OCI-LY7 (cell line): ENCODE measurements at regions not wholly inside any gene's neighbourhood (a gene's known extent, or its start where the extent isn't known, plus 50 kb on each side); places are given as distances from the start of the nearest gene placed in this dataset.
"Not testable (repeated sequence)": the region's sequence is repeated elsewhere in the genome, so short reads cannot be mapped to it uniquely, and the experiment has no call there.

Experiments
- EZH2phosphoT487 ChIP-seq: fragments of 200-600 bp; sonication (generic); IDR thresholded peaks from 2 replicates; pipeline ENCODE4 v1.6.1; 2018; ENCODE audit warnings: low read depth, borderline replicate concordance, mild to moderate bottlenecking, mixed run types, antibody characterized with exemption, low read length, moderate library complexity, mixed read lengths
- TF ChIP-seq, protein P1 (sequence below): fragments of 200-600 bp; sonication (generic); conservative IDR thresholded peaks from 2 replicates; pipeline ENCODE4 v1.5.1; 2014; ENCODE audit warnings: mild to moderate bottlenecking, antibody characterized with exemption, low read length, moderate library complexity, mixed read lengths

DNA sequence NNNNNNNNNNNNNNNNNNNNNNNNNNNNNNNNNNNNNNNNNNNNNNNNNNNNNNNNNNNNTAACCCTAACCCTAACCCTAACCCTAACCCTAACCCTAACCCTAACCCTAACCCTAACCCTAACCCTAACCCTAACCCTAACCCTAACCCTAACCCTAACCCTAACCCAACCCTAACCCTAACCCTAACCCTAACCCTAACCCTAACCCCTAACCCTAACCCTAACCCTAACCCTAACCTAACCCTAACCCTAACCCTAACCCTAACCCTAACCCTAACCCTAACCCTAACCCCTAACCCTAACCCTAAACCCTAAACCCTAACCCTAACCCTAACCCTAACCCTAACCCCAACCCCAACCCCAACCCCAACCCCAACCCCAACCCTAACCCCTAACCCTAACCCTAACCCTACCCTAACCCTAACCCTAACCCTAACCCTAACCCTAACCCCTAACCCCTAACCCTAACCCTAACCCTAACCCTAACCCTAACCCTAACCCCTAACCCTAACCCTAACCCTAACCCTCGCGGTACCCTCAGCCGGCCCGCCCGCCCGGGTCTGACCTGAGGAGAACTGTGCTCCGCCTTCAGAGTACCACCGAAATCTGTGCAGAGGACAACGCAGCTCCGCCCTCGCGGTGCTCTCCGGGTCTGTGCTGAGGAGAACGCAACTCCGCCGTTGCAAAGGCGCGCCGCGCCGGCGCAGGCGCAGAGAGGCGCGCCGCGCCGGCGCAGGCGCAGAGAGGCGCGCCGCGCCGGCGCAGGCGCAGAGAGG, 441.3 kb downstream of the OR4F29 start:
- TF ChIP-seq, protein P1, sequence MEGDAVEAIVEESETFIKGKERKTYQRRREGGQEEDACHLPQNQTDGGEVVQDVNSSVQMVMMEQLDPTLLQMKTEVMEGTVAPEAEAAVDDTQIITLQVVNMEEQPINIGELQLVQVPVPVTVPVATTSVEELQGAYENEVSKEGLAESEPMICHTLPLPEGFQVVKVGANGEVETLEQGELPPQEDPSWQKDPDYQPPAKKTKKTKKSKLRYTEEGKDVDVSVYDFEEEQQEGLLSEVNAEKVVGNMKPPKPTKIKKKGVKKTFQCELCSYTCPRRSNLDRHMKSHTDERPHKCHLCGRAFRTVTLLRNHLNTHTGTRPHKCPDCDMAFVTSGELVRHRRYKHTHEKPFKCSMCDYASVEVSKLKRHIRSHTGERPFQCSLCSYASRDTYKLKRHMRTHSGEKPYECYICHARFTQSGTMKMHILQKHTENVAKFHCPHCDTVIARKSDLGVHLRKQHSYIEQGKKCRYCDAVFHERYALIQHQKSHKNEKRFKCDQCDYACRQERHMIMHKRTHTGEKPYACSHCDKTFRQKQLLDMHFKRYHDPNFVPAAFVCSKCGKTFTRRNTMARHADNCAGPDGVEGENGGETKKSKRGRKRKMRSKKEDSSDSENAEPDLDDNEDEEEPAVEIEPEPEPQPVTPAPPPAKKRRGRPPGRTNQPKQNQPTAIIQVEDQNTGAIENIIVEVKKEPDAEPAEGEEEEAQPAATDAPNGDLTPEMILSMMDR, result not testable (repeated sequence)
- not testable (repeated sequence) for TF ChIP-seq EZH2phosphoT487
